KOPT-K1 (cell line): ENCODE measurements at regions not wholly inside any gene's neighbourhood (a gene's known extent, or its start where the extent isn't known, plus 50 kb on each side); places are given as distances from the start of the nearest gene placed in this dataset.

Source experiments
- H3K27ac ChIP-seq: fragments of 200-600 bp; sonication (generic); 2 replicates; pipeline ENCODE4 v1.5.1; 2016; ENCODE audit warnings: antibody characterized with exemption, mild to moderate bottlenecking, low read depth, low read length; ENCODE audit not compliant: poor library complexity, severe bottlenecking
- H3K36me3 ChIP-seq: fragments of 200-600 bp; sonication (generic); 2 replicates; pipeline ENCODE4 v1.5.1; 2017; ENCODE audit warnings: antibody characterized with exemption, mild to moderate bottlenecking, low read length, moderate library complexity; ENCODE audit not compliant: insufficient read depth
- H3K9me3 ChIP-seq: fragments of 200-600 bp; sonication (generic); 2 replicates; pipeline ENCODE4 v1.5.1; 2017; ENCODE audit warnings: antibody characterized with exemption, low read length, mild to moderate bottlenecking; ENCODE audit not compliant: insufficient read depth, poor library complexity, severe bottlenecking

GRCh38 chr21:35648512-35648911 lies 411.8 kb downstream of the SETD4 start:
- no peaks in the 10 kb centered on the region for H3K36me3 ChIP-seq
- no peaks in the 10 kb centered on the region for H3K9me3 ChIP-seq
- no peak overlapping the region for H3K27ac ChIP-seq

- H3K36me3 ChIP-seq: no peaks in the 10 kb centered on the region
- H3K27ac ChIP-seq: no peak overlapping the region
- H3K9me3 ChIP-seq: no peaks in the 10 kb centered on the region
These were observed 413.7 kb downstream of the SETD4 start for GRCh38 chr21:35646606-35647005.

GRCh38 chr21:35645991-35646390 lies 414.3 kb downstream of the SETD4 start:
- H3K36me3 ChIP-seq: no peaks in the 10 kb centered on the region
- H3K27ac ChIP-seq: no peak overlapping the region

GRCh38 chr21:35644523-35644922 lies 415.8 kb downstream of the SETD4 start:
- Histone ChIP-seq H3K27ac (no peak overlapping the region), H3K36me3 (no peaks in the 10 kb centered on the region), H3K9me3 (no peaks in the 10 kb centered on the region)

More at GRCh38 chr21:35645991-35646390, 414.3 kb downstream of the SETD4 start:
- H3K9me3 ChIP-seq: no peaks in the 10 kb centered on the region

DNA sequence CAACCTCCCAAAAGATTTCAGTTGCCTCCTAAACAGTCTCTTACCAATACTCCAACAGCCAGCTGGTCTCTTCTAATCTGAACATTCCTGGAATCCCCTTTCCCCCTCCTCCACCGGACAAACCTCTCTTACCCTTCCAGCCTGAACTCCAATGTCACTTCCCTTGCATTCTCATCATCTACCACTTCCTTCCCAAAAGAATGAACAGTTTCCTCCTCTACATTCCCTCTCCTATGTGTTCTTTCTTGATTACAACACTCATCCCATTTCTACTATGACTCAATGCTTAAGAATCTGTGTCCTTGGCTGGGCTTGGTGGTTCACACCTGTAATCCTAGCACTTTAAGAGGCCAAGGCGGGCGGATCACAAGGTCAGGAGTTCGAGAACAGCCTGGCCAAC lies 417.1 kb downstream of the SETD4 start:
- Histone ChIP-seq H3K9me3 (no peaks in the 10 kb centered on the region), H3K36me3 (no peaks in the 10 kb centered on the region), H3K27ac (no peak overlapping the region)

GRCh38 chr21:35641271-35642016 lies 418.9 kb downstream of the SETD4 start:
- Histone ChIP-seq H3K9me3 (no peaks in the 10 kb centered on the region), H3K27ac (no peak overlapping the region), H3K36me3 (no peaks in the 10 kb centered on the region)

- Histone ChIP-seq H3K9me3 (no peaks in the 10 kb centered on the region), H3K36me3 (no peaks in the 10 kb centered on the region), H3K27ac (no peak overlapping the region)
These were observed 422.9 kb downstream of the SETD4 start for GRCh38 chr21:35637431-35637830.

DNA sequence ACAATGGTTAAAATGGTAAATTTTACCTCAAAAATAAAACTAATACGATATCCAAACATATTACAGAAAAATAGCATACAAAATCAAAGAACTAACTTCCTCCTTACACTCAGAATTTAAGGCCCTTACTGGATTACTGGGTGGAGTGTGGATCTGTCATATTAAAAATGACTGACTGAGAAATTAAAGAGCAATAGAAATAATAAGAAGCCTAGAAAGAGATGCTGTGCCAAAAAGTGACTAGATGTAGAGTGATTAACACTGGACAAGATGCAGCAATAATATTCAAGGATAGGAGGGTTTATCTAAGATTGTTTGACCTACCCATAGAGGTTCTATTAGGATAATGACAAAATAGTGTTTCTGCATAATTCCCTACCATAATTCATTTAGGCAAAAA lies 424.3 kb downstream of the SETD4 start:
- no peaks in the 10 kb centered on the region for H3K36me3 ChIP-seq
- H3K9me3 ChIP-seq: no peaks in the 10 kb centered on the region
- H3K27ac ChIP-seq: no peak overlapping the region

- Histone ChIP-seq H3K9me3 (no peaks in the 10 kb centered on the region), H3K27ac (no peak overlapping the region), H3K36me3 (no peaks in the 10 kb centered on the region)
These were observed 425.1 kb downstream of the SETD4 start for GRCh38 chr21:35635261-35635660.

- Histone ChIP-seq H3K9me3 (no peaks in the 10 kb centered on the region), H3K36me3 (no peaks in the 10 kb centered on the region), H3K27ac (no peak overlapping the region)
These were observed 426.8 kb downstream of the SETD4 start for GRCh38 chr21:35633501-35633900.

DNA sequence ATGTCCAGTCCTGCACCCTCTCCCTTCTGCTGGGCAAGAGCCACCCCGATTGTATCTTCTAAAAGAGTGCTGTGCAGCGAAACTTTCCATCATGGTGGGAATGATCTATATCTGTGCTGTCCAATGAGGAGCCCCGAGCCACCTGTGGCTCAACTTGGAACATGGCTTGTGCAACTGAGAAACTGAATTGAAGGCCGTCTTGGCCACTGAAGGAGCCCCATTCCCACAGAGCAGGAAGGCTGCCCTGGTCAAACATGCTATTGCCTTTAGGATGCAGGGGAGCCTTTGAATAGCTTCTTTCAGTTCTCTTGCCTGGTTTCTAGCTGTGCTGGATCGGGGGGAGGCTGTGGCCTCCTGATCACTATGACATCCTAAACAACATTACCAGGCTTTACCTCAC lies 427.6 kb downstream of the SETD4 start:
- Histone ChIP-seq H3K36me3 (no peaks in the 10 kb centered on the region), H3K27ac (no peak overlapping the region), H3K9me3 (no peaks in the 10 kb centered on the region)

GRCh38 chr21:35628316-35628715 lies 432.0 kb downstream of the SETD4 start:
- H3K36me3 ChIP-seq: no peaks in the 10 kb centered on the region
- H3K27ac ChIP-seq: no peak overlapping the region

DNA sequence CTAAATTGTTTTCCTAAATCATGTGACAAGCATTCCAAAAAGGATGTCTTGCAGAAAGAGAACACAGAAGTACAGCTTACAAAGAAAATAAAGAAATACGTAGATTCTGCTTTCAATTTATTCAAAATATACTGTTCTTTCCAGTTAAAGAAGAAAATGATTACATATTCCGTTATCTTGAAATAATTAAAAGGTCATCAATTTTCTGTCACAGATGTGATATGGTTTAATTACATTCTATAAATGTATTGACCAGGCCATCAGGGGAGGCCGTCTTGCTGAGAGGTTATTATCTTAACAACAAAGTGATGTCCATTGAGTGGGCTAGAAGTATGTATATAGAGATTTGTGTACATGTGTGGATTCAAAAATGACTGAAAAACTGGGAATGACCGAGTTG lies 432.9 kb downstream of the SETD4 start:
- no peaks in the 10 kb centered on the region for H3K36me3 ChIP-seq
- H3K9me3 ChIP-seq: no peaks in the 10 kb centered on the region
- no peak overlapping the region for H3K27ac ChIP-seq

More at GRCh38 chr21:35628316-35628715, 432.0 kb downstream of the SETD4 start:
- H3K9me3 ChIP-seq: no peaks in the 10 kb centered on the region

DNA sequence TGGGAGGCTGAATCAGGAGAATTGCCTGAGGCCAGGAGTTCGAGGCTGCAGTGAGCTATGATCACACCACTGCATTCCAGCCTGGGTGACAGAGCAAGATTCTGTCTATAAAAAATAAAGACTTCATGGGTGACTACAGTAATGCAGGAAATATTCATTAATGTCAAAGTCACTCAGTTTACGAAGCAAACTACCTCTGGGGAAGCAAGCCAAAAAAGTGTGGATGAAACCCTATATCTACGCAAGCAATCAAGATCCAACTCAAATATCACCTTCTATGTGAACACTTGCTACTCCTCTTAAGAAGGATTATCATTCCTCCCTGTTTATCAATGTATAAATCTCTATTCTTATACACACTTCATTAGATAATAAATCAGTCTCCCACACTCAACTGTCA lies 434.8 kb downstream of the SETD4 start:
- Histone ChIP-seq H3K27ac (no peak overlapping the region), H3K36me3 (no peaks in the 10 kb centered on the region), H3K9me3 (no peaks in the 10 kb centered on the region)

DNA sequence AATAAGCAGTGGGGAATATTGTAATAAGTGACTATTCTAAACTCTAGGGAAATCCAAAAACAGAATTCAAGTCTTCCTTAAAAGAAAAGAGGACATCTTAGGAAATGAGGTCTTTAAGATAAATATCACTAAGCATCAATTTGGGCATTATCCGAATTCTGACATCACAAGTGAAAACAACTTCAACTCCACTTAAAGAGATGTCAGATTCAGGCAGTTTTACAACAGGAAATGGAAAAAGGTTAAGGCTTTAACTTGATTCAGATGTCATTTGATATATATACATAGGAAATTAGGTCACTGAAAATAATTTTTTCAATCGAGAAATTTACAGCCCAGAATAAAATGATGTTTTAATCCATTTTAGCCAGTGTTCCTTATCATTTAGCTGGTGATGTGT lies 435.4 kb downstream of the SETD4 start:
- no peaks in the 10 kb centered on the region for H3K36me3 ChIP-seq
- H3K9me3 ChIP-seq: no peaks in the 10 kb centered on the region
- H3K27ac ChIP-seq: no peak overlapping the region

GRCh38 chr21:35622612-35623011 lies 437.7 kb downstream of the SETD4 start:
- no peaks in the 10 kb centered on the region for H3K9me3 ChIP-seq
- no peaks in the 10 kb centered on the region for H3K36me3 ChIP-seq
- H3K27ac ChIP-seq: no peak overlapping the region
